ENCODE measurements at regions not wholly inside any gene's neighbourhood (a gene's known extent, or its start where the extent isn't known, plus 50 kb on each side); places are given as distances from the start of the nearest gene placed in this dataset.

DNA sequence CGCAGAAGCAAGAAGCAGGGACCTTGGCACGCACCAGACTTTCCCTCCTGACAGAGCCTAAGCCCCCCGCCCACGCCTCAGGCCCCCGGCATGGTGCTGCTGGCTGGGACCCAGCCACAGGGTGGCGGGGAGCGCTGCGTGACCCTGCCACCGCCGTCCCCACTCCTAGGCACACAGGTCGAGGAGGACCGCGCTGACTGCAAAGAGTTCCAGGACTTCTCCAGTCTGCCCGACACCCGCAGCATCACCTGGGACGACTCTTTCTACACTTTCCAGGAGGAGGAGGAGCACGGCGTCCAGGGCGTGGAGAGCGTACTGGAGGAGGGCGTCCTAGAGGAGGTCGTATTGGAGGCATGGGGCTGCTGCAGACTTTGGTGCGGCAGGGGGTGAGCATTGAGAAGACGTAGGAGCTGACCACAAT is 103.7 kb downstream of the TRIM51G start:
- no peak for TF ChIP-seq POLR2A (IDR thresholded peaks at IDR 0.05)
- TF ChIP-seq, protein P1, sequence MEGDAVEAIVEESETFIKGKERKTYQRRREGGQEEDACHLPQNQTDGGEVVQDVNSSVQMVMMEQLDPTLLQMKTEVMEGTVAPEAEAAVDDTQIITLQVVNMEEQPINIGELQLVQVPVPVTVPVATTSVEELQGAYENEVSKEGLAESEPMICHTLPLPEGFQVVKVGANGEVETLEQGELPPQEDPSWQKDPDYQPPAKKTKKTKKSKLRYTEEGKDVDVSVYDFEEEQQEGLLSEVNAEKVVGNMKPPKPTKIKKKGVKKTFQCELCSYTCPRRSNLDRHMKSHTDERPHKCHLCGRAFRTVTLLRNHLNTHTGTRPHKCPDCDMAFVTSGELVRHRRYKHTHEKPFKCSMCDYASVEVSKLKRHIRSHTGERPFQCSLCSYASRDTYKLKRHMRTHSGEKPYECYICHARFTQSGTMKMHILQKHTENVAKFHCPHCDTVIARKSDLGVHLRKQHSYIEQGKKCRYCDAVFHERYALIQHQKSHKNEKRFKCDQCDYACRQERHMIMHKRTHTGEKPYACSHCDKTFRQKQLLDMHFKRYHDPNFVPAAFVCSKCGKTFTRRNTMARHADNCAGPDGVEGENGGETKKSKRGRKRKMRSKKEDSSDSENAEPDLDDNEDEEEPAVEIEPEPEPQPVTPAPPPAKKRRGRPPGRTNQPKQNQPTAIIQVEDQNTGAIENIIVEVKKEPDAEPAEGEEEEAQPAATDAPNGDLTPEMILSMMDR (IDR thresholded peaks at IDR 0.05), result no peak

Data from vagina (tissue), 2 donors.